ENCODE measurements at regions not wholly inside any gene's neighbourhood (a gene's known extent, or its start where the extent isn't known, plus 50 kb on each side); places are given as distances from the start of the nearest gene placed in this dataset.

GRCh38 chr2:239787538-239788050, 237.5 kb downstream of the NDUFA10 start:
- RAD21 ChIA-PET (ENCODE audit: unreplicated experiment): no interaction called here
- Histone ChIP-seq H3K9me3 (replicated peaks; ENCODE audit: control insufficient read depth, insufficient read depth, low read length) (no peaks in the 10 kb centered on the region; the same call in 2 of the 3 replicates), H3K27ac (ENCODE audit: control insufficient read depth, insufficient read depth) (no peak overlapping the region), H3K79me2 (ENCODE audit: control insufficient read depth, insufficient read depth, low read length) (no peaks in the 10 kb centered on the region), H3K27me3 (replicated peaks in 1 of 2; ENCODE audit: control insufficient read depth in 2 of 2, insufficient read depth in 2 of 2, low read length in 1 of 2) (peaks cover 0 to 1% of the 10 kb centered on the region in 2 experiments; a peak in 2 of 4 replicates), H3K9ac (ENCODE audit: control insufficient read depth, insufficient read depth, low read length) (no peak overlapping the region), H3K4me2 (ENCODE audit: control insufficient read depth, insufficient read depth) (no peak overlapping the region), H4K20me1 (ENCODE audit: control insufficient read depth, insufficient read depth) (no peaks in the 10 kb centered on the region), H2AFZ (ENCODE audit: control insufficient read depth, low read depth, low read length) (no peak overlapping the region), H3K4me1 (ENCODE audit: control insufficient read depth, insufficient read depth, low read length) (no peaks in the 10 kb centered on the region), H3K4me3 (no peak overlapping the region), H3K36me3 (ENCODE audit: control insufficient read depth in 2 of 2, insufficient read depth in 2 of 2, low read length in 1 of 2) (no peaks in the 10 kb centered on the region)
- CTCF ChIA-PET: no interaction called here
- SMC1A ChIA-PET (ENCODE audit: uncharacterized antibody, unreplicated experiment): no interaction called here
- 29% methylated on average over 6 of the region's 6 CpGs for WGBS (ENCODE audit: insufficient coverage, insufficient replicate concordance, low lambda C conversion rate, missing lambda C conversion rate)
- no peak for FAIRE-seq
- no peak for TF ChIP-seq LARP7 (IDR thresholded peaks at IDR 0.05)
- TF ChIP-seq PBX3 (IDR thresholded peaks at IDR 0.05; ENCODE audit: insufficient replicate concordance, low read depth, low read length): no peak
- TF ChIP-seq, protein P1, sequence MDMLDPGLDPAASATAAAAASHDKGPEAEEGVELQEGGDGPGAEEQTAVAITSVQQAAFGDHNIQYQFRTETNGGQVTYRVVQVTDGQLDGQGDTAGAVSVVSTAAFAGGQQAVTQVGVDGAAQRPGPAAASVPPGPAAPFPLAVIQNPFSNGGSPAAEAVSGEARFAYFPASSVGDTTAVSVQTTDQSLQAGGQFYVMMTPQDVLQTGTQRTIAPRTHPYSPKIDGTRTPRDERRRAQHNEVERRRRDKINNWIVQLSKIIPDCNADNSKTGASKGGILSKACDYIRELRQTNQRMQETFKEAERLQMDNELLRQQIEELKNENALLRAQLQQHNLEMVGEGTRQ (IDR thresholded peaks at IDR 0.05; ENCODE audit: borderline replicate concordance, low read depth, low read length): no peak
- TF ChIP-seq IKZF1 (conservative IDR thresholded peaks at IDR 0.05): no peak
- no peak for TF ChIP-seq DPF2 (IDR thresholded peaks at IDR 0.05)
- no peak for TF ChIP-seq SIX5 (IDR thresholded peaks at IDR 0.05; ENCODE audit: low read depth, low read length, severe bottlenecking)
- no peak for TF ChIP-seq HDAC6 (IDR thresholded peaks at IDR 0.05; ENCODE audit: unreplicated experiment)
- no peak for TF ChIP-seq WRNIP1 (IDR thresholded peaks at IDR 0.05; ENCODE audit: borderline replicate concordance, low read depth, low read length)
- no peak for TF ChIP-seq ZBED1 (IDR thresholded peaks at IDR 0.05; ENCODE audit: borderline replicate concordance)
- no peak for TF ChIP-seq SMC3 (IDR thresholded peaks at IDR 0.05; ENCODE audit: borderline replicate concordance, low read length)
- no peak for TF ChIP-seq IKZF2 (IDR thresholded peaks at IDR 0.05)
- TF ChIP-seq IRF4 (IDR thresholded peaks at IDR 0.05; ENCODE audit: low read depth, low read length): no peak
- no peak for TF ChIP-seq E4F1 (IDR thresholded peaks at IDR 0.05; ENCODE audit: borderline replicate concordance, partially characterized antibody)
- no peak for TF ChIP-seq NR2C2 (IDR thresholded peaks at IDR 0.05; ENCODE audit: borderline replicate concordance, control insufficient read depth, insufficient read length, low read depth)
- no peak for TF ChIP-seq REST (IDR thresholded peaks at IDR 0.05; ENCODE audit: low read depth, low read length)
- TF ChIP-seq CREB1 (IDR thresholded peaks at IDR 0.05; ENCODE audit: low read depth): no peak
- no peak for TF ChIP-seq RB1 (IDR thresholded peaks at IDR 0.05; ENCODE audit: borderline replicate concordance)
- TF ChIP-seq ZNF384 (IDR thresholded peaks at IDR 0.05; ENCODE audit: borderline replicate concordance, low read depth, low read length): no peak
- TF ChIP-seq RELA (IDR thresholded peaks at IDR 0.05; ENCODE audit: borderline replicate concordance, partially characterized antibody): no peak
- intact Hi-C loops (cut with micrococcal nuclease; ENCODE audit: unreplicated experiment) (no loop called here), in situ Hi-C loops (cut with MboI) (no loop called here)
- DNase-seq (ENCODE audit: low read depth, low spot score): no peak
- no TSS peak for BruUV-seq (replicated peaks)
- POLR2A ChIA-PET: no interaction called here
- no peak for ATAC-seq

All from GM12878 (cell line).